NCI-H2029 (cell line): ENCODE measurements at regions not wholly inside any gene's neighbourhood (a gene's known extent, or its start where the extent isn't known, plus 50 kb on each side); places are given as distances from the start of the nearest gene placed in this dataset.
"Not testable (repeated sequence)": the region's sequence is repeated elsewhere in the genome, so short reads cannot be mapped to it uniquely, and the experiment has no call there.

Experiments used
- DNase-seq: peaks from one replicate; lab custom pipeline; 2025; lab: John Stamatoyannopoulos, UW

- DNase-seq: no peak
Observed at GRCh38 chr7:48822138-48822537, 102.2 kb upstream of the CDC14C start.

- peak; percentile 42 for DNase-seq
Observed at GRCh38 chr7:48832303-48832845, 92.0 kb upstream of the CDC14C start.

- DNase-seq: no peak
Observed at GRCh38 chr7:48837266-48837665, 87.1 kb upstream of the CDC14C start.

GRCh38 chr7:48839108-48839507 is 85.2 kb upstream of the CDC14C start:
- DNase-seq: no peak

GRCh38 chr7:48841739-48842138 is 82.6 kb upstream of the CDC14C start:
- DNase-seq: no peak

- DNase-seq: no peak
Observed at GRCh38 chr7:48847917-48848316, 76.4 kb upstream of the CDC14C start.

- not testable (repeated sequence) for DNase-seq
Observed at GRCh38 chr7:48860447-48860846, 63.9 kb upstream of the CDC14C start.

- no peak for DNase-seq
Observed at GRCh38 chr7:48868916-48869315, 55.4 kb upstream of the CDC14C start.

GRCh38 chr7:48872548-48872947 is 51.8 kb upstream of the CDC14C start:
- no peak for DNase-seq
